AG04450 (cell line): ENCODE measurements at regions not wholly inside any gene's neighbourhood (a gene's known extent, or its start where the extent isn't known, plus 50 kb on each side); places are given as distances from the start of the nearest gene placed in this dataset.

Source experiments
- CTCF ChIA-PET: fragments of 300-600, 350-600 bp; formaldehyde crosslinking; extraction: SDS; loops from one replicate; lab custom pipeline; 2022; ENCODE audit warnings: antibody characterized with exemption, inconsistent platforms; lab: Charles Lee
- POLR2A ChIA-PET: fragments of 350-600 bp; formaldehyde crosslinking; extraction: SDS; loops from one replicate; lab custom pipeline; 2021; ENCODE audit warnings: antibody characterized with exemption, inconsistent platforms; lab: Yijun Ruan, JAX
- DNase-seq: peaks from one replicate; pipeline ENCODE4 v3.0.0-alpha.2; 2011; ENCODE audit warnings: low read depth, low spot score
- H3K27ac ChIP-seq: one replicate; pipeline ENCODE4 v1.5.1; 2012; ENCODE audit warnings: low read depth, low read length, control low read depth
- H3K27me3 ChIP-seq: one replicate; pipeline ENCODE4 v1.6.0; 2012; ENCODE audit warnings: low read length; ENCODE audit not compliant: control insufficient read depth, insufficient read depth
- H3K4me3 ChIP-seq: 2 replicates; pipeline ENCODE4 v1.5.1; 2011; ENCODE audit warnings: mild to moderate bottlenecking, low read depth, low read length, control low read depth
- H3K9me3 ChIP-seq: 2 replicates; pipeline ENCODE4 v1.5.1; 2012; ENCODE audit warnings: low read length; ENCODE audit not compliant: control insufficient read depth, insufficient read depth
- TF ChIP-seq, protein P1 (sequence below): IDR thresholded peaks from 2 replicates; pipeline ENCODE4 v1.5.1; 2011; ENCODE audit warnings: low read depth, low read length, control low read depth, inconsistent platforms

DNA sequence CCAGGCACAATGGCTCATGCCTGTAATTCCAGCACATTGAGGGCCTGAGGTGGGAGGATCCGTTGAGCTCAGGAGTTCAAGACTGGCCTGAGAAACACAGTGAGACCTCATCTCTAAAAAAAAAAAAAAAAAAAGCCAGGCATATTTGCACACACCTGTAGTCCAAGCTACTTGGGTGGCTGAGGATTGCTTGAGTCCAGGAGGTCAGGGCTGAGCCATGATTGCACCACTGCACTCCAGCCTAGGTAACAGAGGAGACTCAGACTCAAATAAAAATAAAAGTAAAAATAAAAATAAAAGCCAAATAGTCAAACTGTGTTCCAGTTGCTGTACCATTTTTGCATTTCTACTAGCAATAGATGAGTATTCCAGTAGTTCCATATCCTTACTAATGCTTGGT is 616.0 kb downstream of the KIF4B start:
- Histone ChIP-seq H3K27me3 (no peaks in the 10 kb centered on the region), H3K4me3 (no peak overlapping the region), H3K27ac (no peak overlapping the region), H3K9me3 (peaks cover 18% of the 10 kb centered on the region)
- TF ChIP-seq, protein P1, sequence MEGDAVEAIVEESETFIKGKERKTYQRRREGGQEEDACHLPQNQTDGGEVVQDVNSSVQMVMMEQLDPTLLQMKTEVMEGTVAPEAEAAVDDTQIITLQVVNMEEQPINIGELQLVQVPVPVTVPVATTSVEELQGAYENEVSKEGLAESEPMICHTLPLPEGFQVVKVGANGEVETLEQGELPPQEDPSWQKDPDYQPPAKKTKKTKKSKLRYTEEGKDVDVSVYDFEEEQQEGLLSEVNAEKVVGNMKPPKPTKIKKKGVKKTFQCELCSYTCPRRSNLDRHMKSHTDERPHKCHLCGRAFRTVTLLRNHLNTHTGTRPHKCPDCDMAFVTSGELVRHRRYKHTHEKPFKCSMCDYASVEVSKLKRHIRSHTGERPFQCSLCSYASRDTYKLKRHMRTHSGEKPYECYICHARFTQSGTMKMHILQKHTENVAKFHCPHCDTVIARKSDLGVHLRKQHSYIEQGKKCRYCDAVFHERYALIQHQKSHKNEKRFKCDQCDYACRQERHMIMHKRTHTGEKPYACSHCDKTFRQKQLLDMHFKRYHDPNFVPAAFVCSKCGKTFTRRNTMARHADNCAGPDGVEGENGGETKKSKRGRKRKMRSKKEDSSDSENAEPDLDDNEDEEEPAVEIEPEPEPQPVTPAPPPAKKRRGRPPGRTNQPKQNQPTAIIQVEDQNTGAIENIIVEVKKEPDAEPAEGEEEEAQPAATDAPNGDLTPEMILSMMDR: no peak
- ChIA-PET POLR2A (no interaction called here), CTCF (no interaction called here)
- DNase-seq: no peak

DNA sequence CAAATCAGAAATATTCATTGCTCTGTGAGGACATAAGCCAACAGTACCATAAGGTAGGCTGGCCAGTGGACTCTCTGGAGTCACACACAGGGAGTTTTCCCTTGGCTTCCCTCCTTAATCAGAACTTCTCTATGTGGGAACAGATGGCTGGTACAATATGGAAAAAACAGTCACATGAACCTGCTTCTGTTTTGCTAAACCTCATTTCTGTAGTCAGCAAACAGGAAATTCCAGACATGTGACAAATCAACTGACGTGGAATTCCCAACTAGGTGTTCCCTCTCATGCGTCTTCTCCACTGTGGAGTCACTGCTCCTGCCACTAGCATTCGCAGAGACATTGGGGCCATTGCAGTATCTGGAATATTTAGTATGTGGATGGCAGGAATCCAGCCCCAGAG is 617.6 kb downstream of the KIF4B start:
- POLR2A ChIA-PET: no interaction called here
- Histone ChIP-seq H3K27me3 (no peaks in the 10 kb centered on the region), H3K4me3 (no peak overlapping the region), H3K27ac (no peak overlapping the region), H3K9me3 (peaks cover 18% of the 10 kb centered on the region)
- CTCF ChIA-PET: no interaction called here
- TF ChIP-seq, protein P1: no peak
- DNase-seq: no peak

DNA sequence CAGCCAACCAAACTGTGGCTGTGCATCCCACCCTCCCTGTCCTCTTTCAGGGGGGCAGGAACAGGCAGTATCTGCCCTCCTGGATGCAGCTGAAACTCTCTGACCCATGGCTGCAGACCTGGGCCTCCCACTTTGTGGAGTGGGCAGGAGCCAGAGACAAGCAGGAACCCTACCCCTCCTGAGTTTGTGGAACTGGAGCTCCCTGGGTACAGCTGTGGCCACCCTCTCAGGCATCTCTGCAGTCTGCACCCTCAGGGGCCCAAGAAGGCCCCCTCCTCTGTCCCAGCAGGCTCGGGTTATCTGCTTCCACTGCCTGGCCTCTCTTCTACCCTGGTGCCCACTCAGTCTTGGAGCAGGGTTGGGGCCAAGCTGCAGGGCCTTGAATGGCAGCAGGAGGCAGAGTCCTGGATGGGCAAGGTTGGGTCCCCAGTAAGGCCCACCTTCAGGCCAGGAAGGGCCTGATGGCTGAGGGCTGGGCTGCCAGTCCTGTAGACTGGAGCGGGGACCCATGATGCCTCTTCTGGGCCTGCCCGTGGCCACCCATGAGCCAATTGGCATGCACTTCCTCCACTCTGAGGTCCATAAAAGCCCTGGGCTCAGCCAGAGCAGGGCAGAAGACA is 619.9 kb downstream of the KIF4B start:
- DNase-seq: no peak
- TF ChIP-seq, protein P1: no peak
- Histone ChIP-seq H3K4me3 (no peak overlapping the region), H3K27ac (no peak overlapping the region), H3K9me3 (peaks cover 18% of the 10 kb centered on the region), H3K27me3 (no peaks in the 10 kb centered on the region)
- POLR2A ChIA-PET: no interaction called here
- CTCF ChIA-PET: no interaction called here

DNA sequence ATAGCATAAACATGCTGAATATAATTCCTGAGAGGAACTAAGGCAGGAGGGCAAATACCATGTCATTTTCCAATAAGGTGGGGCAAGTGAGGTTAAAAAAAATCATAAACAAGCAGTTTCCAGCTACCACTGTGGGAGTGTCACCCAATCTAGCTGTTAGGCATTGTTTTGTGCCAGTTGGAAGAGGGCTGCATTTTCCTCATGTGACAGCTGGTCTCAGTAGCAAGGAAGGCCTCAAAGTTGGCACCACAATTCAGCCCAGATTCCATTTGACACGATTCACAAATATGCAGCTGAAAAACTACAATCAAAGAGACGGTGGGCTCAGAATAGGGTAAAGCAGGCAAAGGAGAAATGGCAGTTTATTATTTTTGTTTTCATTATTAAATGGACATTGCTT is 636.1 kb downstream of the KIF4B start:
- H3K9me3 ChIP-seq: peaks cover 8% of the 10 kb centered on the region; the same call in 1 of the 2 replicates
- ChIA-PET POLR2A (no interaction called here), CTCF (no interaction called here)
- no peak overlapping the region for H3K27ac ChIP-seq
- TF ChIP-seq, protein P1: no peak
- no peak overlapping the region for H3K4me3 ChIP-seq
- DNase-seq: no peak
- H3K27me3 ChIP-seq: no peaks in the 10 kb centered on the region

DNA sequence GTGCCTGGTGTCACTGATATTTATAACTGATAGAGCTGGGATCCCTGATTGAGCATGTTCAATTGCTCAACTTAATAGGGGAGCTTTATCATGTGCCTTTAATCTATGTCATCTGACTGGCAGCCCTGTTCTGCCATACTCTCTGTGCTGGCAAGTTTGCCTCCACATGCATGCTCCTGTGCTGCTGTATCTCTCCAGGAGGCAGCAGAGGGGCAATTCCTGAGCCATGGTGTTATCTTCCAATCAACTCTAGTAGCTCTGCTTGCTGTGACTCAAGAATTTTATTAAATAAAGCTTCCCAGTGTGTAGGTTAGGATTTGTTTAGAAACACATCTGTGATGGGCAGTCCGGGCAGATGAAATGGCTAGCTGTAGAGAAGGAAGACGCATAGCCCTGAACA is 642.0 kb downstream of the KIF4B start:
- H3K9me3 ChIP-seq: peaks cover 5% of the 10 kb centered on the region; the same call in 1 of the 2 replicates
- no peak overlapping the region for H3K4me3 ChIP-seq
- ChIA-PET CTCF (no interaction called here), POLR2A (no interaction called here)
- TF ChIP-seq, protein P1: no peak
- no peak for DNase-seq
- no peaks in the 10 kb centered on the region for H3K27me3 ChIP-seq
- H3K27ac ChIP-seq: no peak overlapping the region
